ENCODE measurements at regions not wholly inside any gene's neighbourhood (a gene's known extent, or its start where the extent isn't known, plus 50 kb on each side); places are given as distances from the start of the nearest gene placed in this dataset.

DNA sequence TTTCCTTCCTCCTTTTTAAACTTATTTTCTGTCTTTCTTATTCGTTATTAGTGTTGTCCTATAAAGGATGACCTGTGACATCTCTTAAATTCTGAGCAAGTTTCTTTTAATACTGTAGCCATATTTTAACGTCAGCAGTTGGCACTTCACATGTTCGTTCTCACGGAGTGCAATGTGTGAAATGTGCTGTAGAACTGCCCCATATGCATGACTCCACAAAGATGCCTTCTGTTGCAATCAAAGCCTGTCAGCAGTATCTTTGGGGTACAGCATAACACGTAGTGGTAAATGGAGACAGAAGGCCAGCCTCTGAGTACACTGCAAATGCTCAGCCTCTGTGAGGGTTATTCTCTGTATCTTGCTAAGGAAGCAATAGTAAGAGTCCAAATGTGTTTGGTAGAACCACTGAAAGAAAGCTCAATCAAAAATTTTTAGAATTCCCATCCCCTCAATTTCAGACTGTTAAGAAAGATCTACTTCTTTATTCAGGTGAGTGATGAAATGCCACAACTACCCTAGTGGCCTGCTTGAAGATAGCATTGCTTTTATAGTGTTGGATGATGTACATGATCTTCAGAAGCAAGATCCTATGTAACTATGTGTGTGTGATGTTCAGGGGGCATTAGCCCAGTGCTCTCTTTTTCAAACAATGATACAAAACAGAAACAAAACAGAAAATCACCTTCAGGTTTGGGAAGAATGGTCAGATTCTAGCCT lies 277.7 kb downstream of the TMEM167A start:
- H3K4me3 ChIP-seq (ENCODE audit: low read length): no peak overlapping the region
- H3K27me3 ChIP-seq (ENCODE audit: insufficient read depth, low read length): no peaks in the 10 kb centered on the region
- no peaks in the 10 kb centered on the region for H3K4me1 ChIP-seq (ENCODE audit: insufficient read depth, low read length)
- no peak overlapping the region for H2AFZ ChIP-seq (ENCODE audit: low read depth, low read length)
- H3K36me3 ChIP-seq (ENCODE audit: insufficient read depth, low read length): no peaks in the 10 kb centered on the region
- H3K9me3 ChIP-seq (ENCODE audit: low read length): no peaks in the 10 kb centered on the region

- Histone ChIP-seq H3K27me3 (ENCODE audit: insufficient read depth, low read length) (no peaks in the 10 kb centered on the region), H3K9me3 (ENCODE audit: low read length) (no peaks in the 10 kb centered on the region), H3K36me3 (ENCODE audit: insufficient read depth, low read length) (no peaks in the 10 kb centered on the region), H3K4me1 (ENCODE audit: insufficient read depth, low read length) (no peaks in the 10 kb centered on the region), H2AFZ (ENCODE audit: low read depth, low read length) (no peak overlapping the region), H3K4me3 (ENCODE audit: low read length) (no peak overlapping the region)
Measured at GRCh38 chr5:82798676-82799075, 278.5 kb downstream of the TMEM167A start.

DNA sequence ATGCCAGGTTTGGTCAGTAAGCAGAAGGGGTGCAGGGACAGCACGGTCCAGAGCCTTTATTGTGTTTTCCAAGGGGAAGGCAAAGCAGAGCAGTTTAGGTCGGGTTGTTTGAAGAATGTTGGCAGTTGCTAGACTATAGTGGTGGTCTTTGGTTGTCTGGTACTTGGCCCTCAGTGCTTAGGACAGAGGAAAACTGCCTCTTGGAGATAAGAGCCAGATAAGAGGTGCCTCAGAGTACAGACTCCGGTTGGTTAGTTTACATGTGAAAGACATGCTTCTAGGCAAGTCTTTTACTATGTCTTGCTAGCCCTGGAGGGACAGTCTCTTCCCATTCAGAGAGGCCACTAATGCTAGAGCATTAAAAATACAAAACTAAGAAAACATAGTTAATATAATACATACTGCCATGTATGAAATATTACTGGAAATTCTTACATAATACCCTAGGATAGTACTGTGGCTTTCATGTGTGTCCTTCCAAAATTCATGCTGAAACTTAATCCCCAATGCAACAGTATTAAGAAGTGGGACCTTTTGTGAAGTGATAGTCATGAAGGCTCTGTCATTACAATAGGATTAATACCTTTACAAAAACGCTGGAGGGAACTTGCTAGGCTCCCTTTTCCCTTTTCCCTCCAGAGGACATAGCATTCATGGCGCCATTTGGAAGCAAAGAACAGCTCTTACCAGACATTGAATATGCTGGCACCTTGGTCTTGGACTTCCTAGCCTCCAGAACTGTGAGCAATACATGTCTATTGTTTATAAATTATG lies 280.4 kb downstream of the TMEM167A start:
- no peak overlapping the region for H2AFZ ChIP-seq (ENCODE audit: low read depth, low read length)
- H3K9me3 ChIP-seq (ENCODE audit: low read length): no peaks in the 10 kb centered on the region
- H3K27me3 ChIP-seq (ENCODE audit: insufficient read depth, low read length): no peaks in the 10 kb centered on the region
- H3K4me3 ChIP-seq (ENCODE audit: low read length): no peak overlapping the region
- no peaks in the 10 kb centered on the region for H3K36me3 ChIP-seq (ENCODE audit: insufficient read depth, low read length)
- no peaks in the 10 kb centered on the region for H3K4me1 ChIP-seq (ENCODE audit: insufficient read depth, low read length)

GRCh38 chr5:82794876-82795275 lies 282.3 kb downstream of the TMEM167A start:
- Histone ChIP-seq H3K4me1 (ENCODE audit: insufficient read depth, low read length) (no peaks in the 10 kb centered on the region), H3K36me3 (ENCODE audit: insufficient read depth, low read length) (no peaks in the 10 kb centered on the region)

GRCh38 chr5:82793808-82794419 lies 283.3 kb downstream of the TMEM167A start:
- Histone ChIP-seq H3K27me3 (ENCODE audit: insufficient read depth, low read length) (no peaks in the 10 kb centered on the region), H3K36me3 (ENCODE audit: insufficient read depth, low read length) (no peaks in the 10 kb centered on the region), H3K9me3 (ENCODE audit: low read length) (no peaks in the 10 kb centered on the region), H2AFZ (ENCODE audit: low read depth, low read length) (no peak overlapping the region), H3K4me3 (ENCODE audit: low read length) (no peak overlapping the region), H3K4me1 (ENCODE audit: insufficient read depth, low read length) (no peaks in the 10 kb centered on the region)

More at GRCh38 chr5:82794876-82795275, 282.3 kb downstream of the TMEM167A start:
- no peak overlapping the region for H2AFZ ChIP-seq (ENCODE audit: low read depth, low read length)
- H3K4me3 ChIP-seq (ENCODE audit: low read length): no peak overlapping the region
- no peaks in the 10 kb centered on the region for H3K9me3 ChIP-seq (ENCODE audit: low read length)
- no peaks in the 10 kb centered on the region for H3K27me3 ChIP-seq (ENCODE audit: insufficient read depth, low read length)

- Histone ChIP-seq H3K9me3 (ENCODE audit: low read length) (no peaks in the 10 kb centered on the region), H3K27me3 (ENCODE audit: insufficient read depth, low read length) (no peaks in the 10 kb centered on the region), H3K4me1 (ENCODE audit: insufficient read depth, low read length) (no peaks in the 10 kb centered on the region), H3K36me3 (ENCODE audit: insufficient read depth, low read length) (no peaks in the 10 kb centered on the region), H3K4me3 (ENCODE audit: low read length) (no peak overlapping the region), H2AFZ (ENCODE audit: low read depth, low read length) (no peak overlapping the region)
Measured at GRCh38 chr5:82792096-82792495, 285.1 kb downstream of the TMEM167A start.

- Histone ChIP-seq H3K9me3 (ENCODE audit: low read length) (no peaks in the 10 kb centered on the region), H3K4me3 (ENCODE audit: low read length) (no peak overlapping the region), H3K36me3 (ENCODE audit: insufficient read depth, low read length) (no peaks in the 10 kb centered on the region), H2AFZ (ENCODE audit: low read depth, low read length) (no peak overlapping the region), H3K27me3 (ENCODE audit: insufficient read depth, low read length) (no peaks in the 10 kb centered on the region), H3K4me1 (ENCODE audit: insufficient read depth, low read length) (no peaks in the 10 kb centered on the region)
Measured at GRCh38 chr5:82789095-82789494, 288.1 kb downstream of the TMEM167A start.

GRCh38 chr5:82786748-82787147 lies 290.4 kb downstream of the TMEM167A start:
- Histone ChIP-seq H3K27me3 (ENCODE audit: insufficient read depth, low read length) (no peaks in the 10 kb centered on the region), H2AFZ (ENCODE audit: low read depth, low read length) (no peak overlapping the region), H3K4me1 (ENCODE audit: insufficient read depth, low read length) (no peaks in the 10 kb centered on the region), H3K9me3 (ENCODE audit: low read length) (no peaks in the 10 kb centered on the region), H3K36me3 (ENCODE audit: insufficient read depth, low read length) (no peaks in the 10 kb centered on the region), H3K4me3 (ENCODE audit: low read length) (no peak overlapping the region)

DNA sequence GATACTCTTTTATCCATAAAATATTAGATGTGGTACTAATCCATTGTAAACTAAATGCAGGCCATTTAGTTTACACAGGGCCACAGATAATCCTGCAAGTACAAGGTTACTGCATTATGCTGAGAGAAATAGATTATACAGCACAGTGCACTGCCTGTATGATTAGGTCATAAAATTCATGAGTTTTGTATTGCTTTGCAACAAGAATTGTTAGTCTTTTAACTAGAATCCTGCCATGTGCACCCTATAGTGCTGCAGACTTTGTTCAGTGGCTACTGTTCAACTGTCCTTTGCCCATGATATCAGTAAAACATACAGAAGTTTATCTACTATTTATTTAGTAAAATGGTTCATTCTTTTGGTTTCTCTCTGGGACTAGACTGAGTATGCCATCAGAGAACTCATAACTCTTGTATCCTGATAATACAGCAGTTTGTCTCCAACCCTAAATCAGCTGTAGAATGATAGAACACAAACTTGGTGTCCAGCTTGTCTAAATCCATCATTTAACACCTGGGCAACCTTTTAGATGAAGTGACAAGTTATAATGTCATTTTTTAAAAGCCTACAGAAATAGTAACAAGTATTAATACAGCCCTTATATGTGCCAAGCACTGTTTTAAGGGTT lies 291.2 kb downstream of the TMEM167A start:
- Histone ChIP-seq H3K9me3 (ENCODE audit: low read length) (no peaks in the 10 kb centered on the region), H3K4me1 (ENCODE audit: insufficient read depth, low read length) (no peaks in the 10 kb centered on the region), H3K36me3 (ENCODE audit: insufficient read depth, low read length) (no peaks in the 10 kb centered on the region), H3K4me3 (ENCODE audit: low read length) (no peak overlapping the region), H3K27me3 (ENCODE audit: insufficient read depth, low read length) (no peaks in the 10 kb centered on the region), H2AFZ (ENCODE audit: low read depth, low read length) (no peak overlapping the region)

DNA sequence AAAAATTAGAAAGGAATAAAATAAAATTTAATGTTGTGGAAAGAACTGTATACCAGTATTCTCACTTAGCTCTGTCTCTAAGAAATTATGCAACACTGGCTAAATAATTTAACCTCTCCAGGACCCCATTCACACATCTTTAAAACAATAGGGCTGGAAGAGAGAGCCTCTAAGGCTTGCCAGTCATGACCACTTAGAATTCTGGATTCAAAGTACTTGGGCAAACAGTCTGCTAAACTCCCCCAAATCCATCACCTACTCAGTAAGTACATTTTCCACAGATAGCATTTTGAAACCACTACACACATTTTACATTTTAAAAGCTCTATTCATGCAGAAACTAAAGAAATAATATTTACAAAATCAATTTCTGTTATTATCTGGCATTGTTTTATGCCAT lies 291.7 kb downstream of the TMEM167A start:
- no peak overlapping the region for H2AFZ ChIP-seq (ENCODE audit: low read depth, low read length)
- H3K36me3 ChIP-seq (ENCODE audit: insufficient read depth, low read length): no peaks in the 10 kb centered on the region
- no peak overlapping the region for H3K4me3 ChIP-seq (ENCODE audit: low read length)
- H3K27me3 ChIP-seq (ENCODE audit: insufficient read depth, low read length): no peaks in the 10 kb centered on the region
- no peaks in the 10 kb centered on the region for H3K9me3 ChIP-seq (ENCODE audit: low read length)
- no peaks in the 10 kb centered on the region for H3K4me1 ChIP-seq (ENCODE audit: insufficient read depth, low read length)

- H3K27me3 ChIP-seq (ENCODE audit: insufficient read depth, low read length): no peaks in the 10 kb centered on the region
- H3K36me3 ChIP-seq (ENCODE audit: insufficient read depth, low read length): no peaks in the 10 kb centered on the region
- H3K9me3 ChIP-seq (ENCODE audit: low read length): no peaks in the 10 kb centered on the region
- no peaks in the 10 kb centered on the region for H3K4me1 ChIP-seq (ENCODE audit: insufficient read depth, low read length)
- H2AFZ ChIP-seq (ENCODE audit: low read depth, low read length): no peak overlapping the region
- H3K4me3 ChIP-seq (ENCODE audit: low read length): no peak overlapping the region
Measured at GRCh38 chr5:82784521-82784920, 292.7 kb downstream of the TMEM167A start.

DNA sequence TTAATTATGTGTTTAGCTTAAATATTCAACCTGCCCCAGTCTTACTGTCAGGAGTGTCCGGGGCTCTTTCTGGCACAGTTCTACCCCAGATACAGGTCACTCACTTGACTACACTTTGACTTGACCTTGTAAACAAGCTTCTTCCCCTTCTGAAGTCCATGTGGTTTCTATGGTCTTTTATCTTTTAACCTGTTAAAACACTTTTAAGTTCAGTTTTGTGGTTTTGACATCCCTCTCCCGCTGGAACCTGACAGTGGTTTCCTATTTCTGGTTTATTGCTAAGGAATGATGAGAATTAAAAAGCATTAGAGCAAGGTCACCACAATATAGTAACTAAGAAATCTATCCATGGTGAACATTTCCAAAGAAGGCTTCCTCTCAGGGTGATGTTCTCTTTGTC lies 300.1 kb downstream of the TMEM167A start:
- Histone ChIP-seq H3K4me1 (ENCODE audit: insufficient read depth, low read length) (no peaks in the 10 kb centered on the region), H3K4me3 (ENCODE audit: low read length) (no peak overlapping the region), H3K36me3 (ENCODE audit: insufficient read depth, low read length) (no peaks in the 10 kb centered on the region), H2AFZ (ENCODE audit: low read depth, low read length) (no peak overlapping the region), H3K27me3 (ENCODE audit: insufficient read depth, low read length) (no peaks in the 10 kb centered on the region), H3K9me3 (ENCODE audit: low read length) (no peaks in the 10 kb centered on the region)

GRCh38 chr5:82772281-82772680 lies 304.9 kb downstream of the TMEM167A start:
- Histone ChIP-seq H3K4me3 (ENCODE audit: low read length) (no peak overlapping the region), H2AFZ (ENCODE audit: low read depth, low read length) (no peak overlapping the region), H3K36me3 (ENCODE audit: insufficient read depth, low read length) (no peaks in the 10 kb centered on the region), H3K27me3 (ENCODE audit: insufficient read depth, low read length) (no peaks in the 10 kb centered on the region), H3K4me1 (ENCODE audit: insufficient read depth, low read length) (no peaks in the 10 kb centered on the region), H3K9me3 (ENCODE audit: low read length) (peaks cover 5% of the 10 kb centered on the region)

Measured in neuron (in vitro differentiated cells).